ENCODE measurements at regions not wholly inside any gene's neighbourhood (a gene's known extent, or its start where the extent isn't known, plus 50 kb on each side); places are given as distances from the start of the nearest gene placed in this dataset.

GRCh38 chr3:109532257-109533216 is 195.2 kb upstream of the DPPA4 start:
- no peaks in the 10 kb centered on the region for H3K27me3 Mint-ChIP-seq (ENCODE audit: low read depth)
- no peak overlapping the region for H3T11ph ChIP-seq (ENCODE audit: low read length)
- H2BK20ac ChIP-seq (ENCODE audit: low read depth, low read length, poor library complexity, severe bottlenecking) = no peak overlapping the region
- H3K4me3 Mint-ChIP-seq = no peak overlapping the region
- H3K14ac ChIP-seq (ENCODE audit: insufficient read depth, low read length) = no peak overlapping the region
- H3K4me1 Mint-ChIP-seq = no peaks in the 10 kb centered on the region
- H3K36me3 Mint-ChIP-seq (ENCODE audit: insufficient read depth in 1 of 3, low read depth in 3 of 3) = peaks cover 0 to 15% (median 5%) of the 10 kb centered on the region in 3 experiments; a peak in 4 of 7 replicates
- no peaks in the 10 kb centered on the region for H3K79me2 ChIP-seq (ENCODE audit: insufficient read depth, low read length)
- H3K9me3 ChIP-seq (ENCODE audit: control insufficient read depth, low read depth, low read length) = no peaks in the 10 kb centered on the region
- H3K27ac Mint-ChIP-seq = peak overlapping the region in 1 of 3 experiments; percentile 7; a peak in 1 of 7 replicates
- H4K91ac ChIP-seq (ENCODE audit: insufficient read length, low read depth, low read length) = no peak overlapping the region
- H2BK12ac ChIP-seq (ENCODE audit: insufficient read length, low read depth, low read length) = no peak overlapping the region
- WGBS (ENCODE audit: extremely low coverage, insufficient read length, low lambda C conversion rate) = no CpG with 5 or more reads among the region's 6 CpGs
- H3K9ac ChIP-seq (ENCODE audit: extremely low read depth, insufficient read length, low read length) = no peak overlapping the region
- H3K4me2 ChIP-seq (ENCODE audit: insufficient read depth, insufficient read length, low read length) = no peak overlapping the region
- peak; percentile 77 for DNase-seq
- no peaks in the 10 kb centered on the region for H3K4me1 ChIP-seq (ENCODE audit: insufficient read depth, low read length)
- no peak overlapping the region for H3K18ac ChIP-seq (ENCODE audit: insufficient read length, low read depth, low read length)
- H2BK15ac ChIP-seq (ENCODE audit: low read depth, low read length) = no peak overlapping the region
- no peaks in the 10 kb centered on the region for H4K20me1 ChIP-seq (ENCODE audit: control insufficient read depth, insufficient read depth, insufficient read length)
- H2AK5ac ChIP-seq (ENCODE audit: insufficient read length, low read length) = no peak overlapping the region
- H3K27ac ChIP-seq (ENCODE audit: insufficient read length, low read depth, low read length) = no peak overlapping the region
- H3K56ac ChIP-seq (ENCODE audit: insufficient read length, low read depth, low read length) = no peak overlapping the region
- no peak overlapping the region for H4K8ac ChIP-seq (replicated peaks; ENCODE audit: insufficient read length, low read depth, low read length)
- peaks cover 4 to 12% of the 10 kb centered on the region in 2 experiments; a peak in 3 of 5 replicates for H3K9me3 Mint-ChIP-seq
- H2AFZ ChIP-seq (ENCODE audit: low read length) = no peak overlapping the region
- H2BK120ac ChIP-seq (ENCODE audit: low read depth, low read length, poor library complexity, severe bottlenecking) = no peak overlapping the region
- H2BK5ac ChIP-seq (ENCODE audit: insufficient read length, low read length) = no peak overlapping the region
- H3K23me2 ChIP-seq (ENCODE audit: insufficient read length, low read depth, low read length, poor library complexity, severe bottlenecking) = no peaks in the 10 kb centered on the region
- no peak overlapping the region for H3K23ac ChIP-seq (ENCODE audit: insufficient read length, low read depth, low read length)
- no peak overlapping the region for H4K5ac ChIP-seq (ENCODE audit: insufficient read length, low read depth, low read length)
- TF ChIP-seq CTCF (conservative IDR thresholded peaks at IDR 0.05) = peak; percentile 83
- no peaks in the 10 kb centered on the region for H3K79me1 ChIP-seq (ENCODE audit: insufficient read depth, low read depth, low read length, poor library complexity, severe bottlenecking)
- H3K27me3 ChIP-seq (ENCODE audit: insufficient read depth, low read length) = no peaks in the 10 kb centered on the region
- no peak overlapping the region for H3K4ac ChIP-seq (ENCODE audit: low read depth, low read length)

Measured in H9 (cell line).